HUES6 (cell line): ENCODE measurements at regions not wholly inside any gene's neighbourhood (a gene's known extent, or its start where the extent isn't known, plus 50 kb on each side); places are given as distances from the start of the nearest gene placed in this dataset.

Experiments used
- H3K27ac ChIP-seq: 2 replicates; pipeline ENCODE4 v1.7.0; 2013; ENCODE audit warnings: low read depth, mild to moderate bottlenecking, low read length, inconsistent platforms
- H3K27me3 ChIP-seq: 2 replicates; pipeline ENCODE4 v1.6.1; 2013; ENCODE audit warnings: low read length; ENCODE audit not compliant: control insufficient read depth, insufficient read depth
- H3K36me3 ChIP-seq: 2 replicates; pipeline ENCODE4 v1.6.1; 2013; ENCODE audit warnings: low read length; ENCODE audit not compliant: control insufficient read depth, insufficient read depth
- H3K4me1 ChIP-seq: 2 replicates; pipeline ENCODE4 v1.6.1; 2013; ENCODE audit warnings: low read length; ENCODE audit not compliant: control insufficient read depth, insufficient read depth
- H3K4me3 ChIP-seq: 2 replicates; pipeline ENCODE4 v1.5.1; 2013; ENCODE audit warnings: low read depth, low read length
- H3K9ac ChIP-seq: one replicate; pipeline ENCODE4 v1.6.1; 2013; ENCODE audit warnings: mild to moderate bottlenecking, low read length
- H3K9me3 ChIP-seq: 2 replicates; pipeline ENCODE4 v1.6.1; 2013; ENCODE audit warnings: low read depth, low read length; ENCODE audit not compliant: control insufficient read depth, insufficient read depth

DNA sequence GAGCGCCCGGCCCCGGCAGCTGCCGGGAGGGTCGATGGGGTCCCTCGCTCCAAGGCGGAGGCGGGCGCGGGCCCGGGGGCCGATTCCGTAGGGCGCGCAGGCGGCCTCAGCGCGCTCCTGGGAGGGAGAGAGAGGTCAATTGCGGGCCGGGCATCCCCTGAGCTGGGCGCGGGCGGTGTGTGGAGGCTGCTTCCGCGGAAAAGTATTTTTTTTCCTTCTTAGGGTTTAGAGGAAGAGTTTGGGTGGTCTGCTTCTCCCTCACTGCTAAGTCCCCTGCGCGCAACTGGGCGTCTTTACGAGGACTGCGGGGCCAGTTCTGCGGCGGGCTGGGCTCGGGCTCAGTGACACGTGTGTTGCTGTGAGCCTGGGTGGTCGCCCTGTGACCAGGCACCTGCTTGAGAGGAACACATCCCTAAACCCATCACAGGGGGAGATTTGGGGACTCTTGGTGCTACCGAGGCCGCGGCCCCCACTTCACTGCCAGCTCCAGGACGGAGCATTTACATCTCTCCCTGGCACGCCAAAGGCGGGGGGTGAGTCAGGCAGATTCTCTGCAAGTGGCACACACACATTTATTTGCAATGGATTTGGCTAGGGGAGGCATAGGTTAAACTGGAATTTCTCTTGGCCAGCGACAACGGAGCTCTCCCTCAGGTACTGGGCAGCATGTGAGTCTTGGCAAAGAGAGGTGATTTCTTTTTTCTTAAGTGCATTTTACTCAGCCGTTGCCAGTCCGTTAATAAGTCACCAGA is 151.2 kb upstream of the SLC4A4 start:
- Histone ChIP-seq H3K9ac (peak overlapping the region; percentile 63), H3K27ac (no peak overlapping the region), H3K9me3 (no peaks in the 10 kb centered on the region), H3K27me3 (peaks cover 52% of the 10 kb centered on the region), H3K4me3 (peak overlapping the region; percentile 88), H3K36me3 (no peaks in the 10 kb centered on the region), H3K4me1 (peaks cover 6% of the 10 kb centered on the region; the same call in 1 of the 2 replicates)

DNA sequence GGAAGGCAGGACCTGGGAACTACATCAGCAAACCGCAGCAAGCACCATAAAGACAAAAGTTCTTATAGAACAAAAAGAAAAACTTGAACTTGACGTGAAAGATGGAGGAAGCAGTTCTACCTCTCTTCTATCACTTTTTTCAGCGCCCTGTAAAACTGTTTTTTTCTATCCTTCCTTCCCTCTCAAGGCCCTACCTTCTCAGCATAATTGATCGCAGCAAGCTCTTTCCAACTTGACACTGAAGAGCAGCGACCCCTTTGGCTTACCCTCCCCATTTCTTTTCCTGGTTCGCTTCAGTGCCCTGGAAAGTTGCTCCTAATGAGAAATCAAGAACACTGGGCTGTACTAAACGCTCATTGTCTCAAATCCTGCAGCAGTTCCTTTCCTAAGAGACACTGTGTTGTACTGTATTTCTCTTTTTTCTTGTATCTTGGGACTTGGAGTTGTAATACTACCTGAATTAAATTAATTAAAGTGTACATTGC is 150.6 kb upstream of the SLC4A4 start:
- Histone ChIP-seq H3K4me3 (peak overlapping the region; percentile 88), H3K9me3 (no peaks in the 10 kb centered on the region), H3K27ac (no peak overlapping the region), H3K9ac (no peak overlapping the region), H3K36me3 (no peaks in the 10 kb centered on the region), H3K27me3 (peaks cover 52% of the 10 kb centered on the region), H3K4me1 (peaks cover 6% of the 10 kb centered on the region; the same call in 1 of the 2 replicates)

DNA sequence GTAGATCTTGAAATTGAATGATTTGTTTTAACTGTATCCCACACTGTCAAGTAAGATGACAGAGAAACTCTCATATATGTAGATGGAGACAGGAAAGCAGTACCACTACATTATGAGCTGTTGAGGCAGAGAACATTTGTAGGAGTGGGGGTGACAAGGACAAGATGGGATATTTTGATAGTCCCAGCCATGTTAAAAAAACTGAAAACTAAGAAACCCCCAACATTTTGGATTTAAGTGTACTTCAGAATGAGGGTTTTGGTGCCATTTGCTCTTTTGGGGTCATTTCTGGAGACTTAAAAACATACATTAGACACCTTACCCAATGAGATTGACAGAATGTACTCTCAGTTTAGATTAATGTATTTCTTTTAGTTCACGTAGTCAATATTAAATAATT is 149.9 kb upstream of the SLC4A4 start:
- Histone ChIP-seq H3K27me3 (peaks cover 52% of the 10 kb centered on the region), H3K9ac (no peak overlapping the region)

DNA sequence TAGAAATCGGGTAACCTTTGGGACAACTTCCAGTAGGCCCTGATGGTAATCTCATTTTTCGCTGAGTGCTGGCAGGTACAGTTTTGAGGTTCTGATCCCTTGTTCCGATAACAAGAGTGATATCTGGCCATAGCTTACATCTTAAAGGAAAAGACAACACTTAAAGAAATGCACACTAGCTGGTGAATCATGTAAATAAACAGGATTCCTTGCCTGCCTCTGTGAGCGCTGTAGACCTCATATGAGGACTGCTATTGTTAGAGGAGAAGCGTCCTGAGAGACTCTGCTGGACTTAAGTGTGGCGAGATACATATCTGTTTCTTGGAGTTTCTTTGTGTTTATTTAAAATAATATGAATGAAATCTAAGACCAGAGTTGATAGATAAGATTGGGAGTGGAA is 149.3 kb upstream of the SLC4A4 start:
- Histone ChIP-seq H3K27me3 (peaks cover 50% of the 10 kb centered on the region), H3K36me3 (no peaks in the 10 kb centered on the region), H3K9me3 (no peaks in the 10 kb centered on the region), H3K27ac (no peak overlapping the region), H3K4me1 (peaks cover 6% of the 10 kb centered on the region; the same call in 1 of the 2 replicates), H3K9ac (no peak overlapping the region), H3K4me3 (no peak overlapping the region)

More for the DNA sequence above, 149.9 kb upstream of the SLC4A4 start:
- Histone ChIP-seq H3K9me3 (no peaks in the 10 kb centered on the region), H3K4me3 (no peak overlapping the region), H3K4me1 (peaks cover 6% of the 10 kb centered on the region; the same call in 1 of the 2 replicates), H3K27ac (no peak overlapping the region), H3K36me3 (no peaks in the 10 kb centered on the region)

DNA sequence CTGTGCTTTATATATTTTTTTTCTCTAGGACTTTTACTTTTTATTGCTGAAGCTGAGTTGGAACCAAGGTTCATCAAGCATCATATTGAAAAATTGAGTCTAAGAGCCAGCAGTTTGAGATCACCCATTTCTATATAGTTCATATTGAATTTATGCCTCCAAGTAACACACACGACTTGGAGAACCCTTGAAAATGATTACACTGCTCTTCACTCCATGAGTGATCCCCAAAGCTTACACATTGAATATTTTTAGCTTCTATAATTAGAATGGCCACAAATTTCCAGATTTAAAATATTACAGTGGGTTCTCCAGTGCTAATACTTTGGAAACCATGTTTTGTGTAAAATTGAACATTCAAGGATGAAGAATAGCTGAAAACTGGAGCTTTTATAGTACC is 144.4 kb upstream of the SLC4A4 start:
- H3K27ac ChIP-seq, result no peak overlapping the region
- no peaks in the 10 kb centered on the region for H3K36me3 ChIP-seq
- H3K9me3 ChIP-seq, result no peaks in the 10 kb centered on the region
- peaks cover 8% of the 10 kb centered on the region; the same call in 1 of the 2 replicates for H3K4me1 ChIP-seq
- H3K4me3 ChIP-seq, result no peak overlapping the region
- H3K27me3 ChIP-seq, result peaks cover 4% of the 10 kb centered on the region
- H3K9ac ChIP-seq, result no peak overlapping the region

DNA sequence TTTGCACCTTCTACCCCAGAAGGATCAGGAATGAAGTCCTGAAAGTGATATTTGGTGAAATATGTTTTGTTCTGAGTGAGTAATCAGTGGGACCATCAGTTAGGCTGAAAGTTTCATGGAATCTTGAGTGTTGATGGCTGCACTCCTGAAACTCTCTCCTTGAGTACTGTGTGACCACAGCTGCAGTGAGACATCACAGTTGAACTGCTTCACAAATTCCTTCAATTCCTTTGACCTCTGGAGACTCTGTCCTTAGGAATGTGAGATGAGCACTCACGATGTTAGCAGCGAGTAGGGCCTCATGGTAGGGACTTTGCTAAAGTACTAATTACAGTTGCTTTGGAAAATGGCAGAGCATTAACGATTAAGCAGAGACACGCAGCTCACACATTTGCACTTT is 142.9 kb upstream of the SLC4A4 start:
- Histone ChIP-seq H3K36me3 (no peaks in the 10 kb centered on the region), H3K4me3 (no peak overlapping the region), H3K9me3 (no peaks in the 10 kb centered on the region), H3K4me1 (peaks cover 7% of the 10 kb centered on the region; the same call in 1 of the 2 replicates), H3K9ac (no peak overlapping the region), H3K27ac (no peak overlapping the region), H3K27me3 (no peaks in the 10 kb centered on the region)

DNA sequence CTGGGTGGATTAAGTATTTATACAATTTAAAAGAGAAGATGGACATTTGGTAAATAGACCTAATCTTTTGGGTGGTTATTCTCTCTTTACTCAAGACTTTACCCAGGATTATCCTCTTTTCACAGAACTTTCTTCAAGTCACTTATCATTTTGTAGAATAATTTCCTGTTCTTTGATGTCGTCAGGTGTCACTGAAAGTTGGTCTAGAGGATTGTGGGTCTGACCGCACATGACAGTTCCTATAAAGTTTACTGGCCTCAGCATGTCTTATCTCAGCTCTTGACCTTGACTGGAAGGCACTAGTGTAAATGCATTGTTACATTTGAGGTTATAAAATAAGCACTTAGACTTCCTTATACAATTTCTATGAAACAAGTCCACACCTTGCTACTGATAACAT is 139.9 kb upstream of the SLC4A4 start:
- no peaks in the 10 kb centered on the region for H3K36me3 ChIP-seq
- no peak overlapping the region for H3K4me3 ChIP-seq
- no peak overlapping the region for H3K9ac ChIP-seq
- no peaks in the 10 kb centered on the region for H3K27me3 ChIP-seq
- H3K27ac ChIP-seq, result no peak overlapping the region
- H3K4me1 ChIP-seq, result peaks cover 7% of the 10 kb centered on the region; the same call in 1 of the 2 replicates
- no peaks in the 10 kb centered on the region for H3K9me3 ChIP-seq

DNA sequence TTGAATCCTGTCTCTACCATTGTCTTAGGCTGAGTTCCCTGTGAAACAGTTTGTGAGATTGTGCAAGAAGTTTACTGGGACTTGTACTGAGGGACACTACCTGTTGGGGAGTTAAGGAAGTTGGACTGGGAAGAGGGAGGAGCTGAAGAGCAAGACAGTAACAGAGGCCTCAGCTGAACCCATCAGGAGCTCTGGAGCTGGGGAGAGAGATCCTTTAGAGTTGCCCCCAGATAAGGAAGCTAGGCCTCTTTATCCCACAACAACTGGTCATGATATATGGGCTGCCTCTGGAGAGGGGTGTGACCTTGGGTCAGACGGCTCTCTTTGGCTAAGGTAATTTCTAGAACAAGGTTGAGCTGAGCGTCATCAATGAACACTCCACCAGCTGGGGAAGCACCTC is 137.8 kb upstream of the SLC4A4 start:
- H3K4me1 ChIP-seq, result peaks cover 6% of the 10 kb centered on the region
- H3K36me3 ChIP-seq, result no peaks in the 10 kb centered on the region
- no peak overlapping the region for H3K27ac ChIP-seq
- H3K4me3 ChIP-seq, result no peak overlapping the region
- H3K9ac ChIP-seq, result no peak overlapping the region
- H3K27me3 ChIP-seq, result no peaks in the 10 kb centered on the region
- H3K9me3 ChIP-seq, result no peaks in the 10 kb centered on the region

DNA sequence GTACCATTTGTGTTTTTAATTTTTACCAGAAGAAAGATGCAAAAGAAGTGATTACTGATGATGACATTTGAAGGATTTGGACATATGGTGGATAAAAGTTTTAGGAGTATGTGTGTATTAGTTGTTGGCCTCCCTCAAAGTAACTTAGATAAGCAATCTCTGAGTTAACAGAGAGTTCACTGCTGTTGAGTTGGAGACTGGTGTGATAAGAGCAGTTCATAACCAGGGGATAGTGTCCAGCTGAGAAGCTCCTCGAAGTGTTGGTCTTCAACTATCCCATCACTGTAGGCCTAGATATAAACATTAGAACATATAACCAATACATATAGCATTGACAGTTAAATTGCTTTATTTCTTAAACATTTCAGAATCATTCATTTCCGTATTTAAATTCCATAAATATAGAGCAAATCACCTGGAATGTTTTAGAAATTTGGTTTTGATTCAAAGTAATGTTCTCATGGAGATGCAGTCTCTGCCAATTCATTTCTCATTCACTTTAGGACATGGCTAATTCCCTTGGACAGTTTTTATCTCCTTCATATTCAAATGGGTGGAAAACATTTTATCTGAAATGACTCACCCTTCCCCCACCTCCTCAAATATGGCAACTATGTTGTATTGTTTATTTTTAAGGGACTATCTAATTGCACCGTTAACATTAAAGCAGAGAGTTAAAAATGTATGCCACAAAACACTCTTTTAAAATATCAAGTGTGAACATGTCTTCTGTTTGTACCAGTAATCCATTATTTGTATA is 136.8 kb upstream of the SLC4A4 start:
- H3K36me3 ChIP-seq, result no peaks in the 10 kb centered on the region
- H3K27ac ChIP-seq, result no peak overlapping the region
- H3K4me3 ChIP-seq, result no peak overlapping the region
- peaks cover 4% of the 10 kb centered on the region; the same call in 1 of the 2 replicates for H3K4me1 ChIP-seq
- H3K9ac ChIP-seq, result no peak overlapping the region
- H3K27me3 ChIP-seq, result no peaks in the 10 kb centered on the region
- H3K9me3 ChIP-seq, result no peaks in the 10 kb centered on the region

DNA sequence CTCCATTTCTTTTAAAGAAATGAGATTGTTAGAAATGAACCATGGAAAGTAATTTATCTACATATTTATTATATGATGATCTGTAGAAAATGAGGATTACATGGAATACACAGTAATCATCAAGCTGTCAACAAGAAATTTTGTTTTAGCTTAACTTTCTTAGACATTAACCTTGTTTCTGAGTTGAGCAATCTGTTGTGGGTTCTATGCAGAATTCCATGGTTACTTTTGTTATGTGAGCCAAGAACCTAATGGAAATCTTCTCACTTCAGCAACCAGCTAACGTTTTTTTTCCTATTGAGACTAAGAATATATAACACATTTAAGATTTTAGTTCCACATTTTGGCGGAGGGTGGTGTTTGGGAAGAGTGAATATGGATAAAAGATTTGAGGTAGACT is 136.1 kb upstream of the SLC4A4 start:
- Histone ChIP-seq H3K4me1 (peaks cover 4% of the 10 kb centered on the region; the same call in 1 of the 2 replicates), H3K27ac (no peak overlapping the region), H3K4me3 (no peak overlapping the region), H3K9ac (no peak overlapping the region), H3K9me3 (no peaks in the 10 kb centered on the region), H3K36me3 (no peaks in the 10 kb centered on the region), H3K27me3 (no peaks in the 10 kb centered on the region)

DNA sequence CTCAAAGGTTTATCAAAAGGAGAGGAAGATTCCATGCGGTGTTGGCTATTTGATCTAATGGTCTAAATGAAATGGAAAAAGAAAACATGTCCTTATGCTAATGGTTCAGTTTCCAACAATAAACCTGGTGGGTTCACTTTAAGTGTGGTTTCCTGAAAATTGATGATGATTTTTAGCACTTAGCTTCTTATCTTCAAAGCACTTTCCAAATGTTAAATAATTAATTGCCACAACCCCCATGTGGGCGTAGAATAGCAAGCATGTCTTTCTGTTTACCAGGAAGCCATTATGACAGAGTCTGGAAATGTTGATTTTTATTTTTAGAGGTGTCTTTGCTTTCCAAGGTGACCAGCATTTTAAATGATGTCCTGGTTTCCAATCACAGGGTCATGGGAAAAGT is 134.8 kb upstream of the SLC4A4 start:
- Histone ChIP-seq H3K4me1 (peaks cover 4% of the 10 kb centered on the region; the same call in 1 of the 2 replicates), H3K27ac (no peak overlapping the region), H3K4me3 (no peak overlapping the region), H3K27me3 (no peaks in the 10 kb centered on the region), H3K36me3 (no peaks in the 10 kb centered on the region), H3K9ac (no peak overlapping the region), H3K9me3 (no peaks in the 10 kb centered on the region)
